ENCODE measurements at regions not wholly inside any gene's neighbourhood (a gene's known extent, or its start where the extent isn't known, plus 50 kb on each side); places are given as distances from the start of the nearest gene placed in this dataset.

GRCh38 chr14:100384819-100385813 is 62.0 kb downstream of the SLC25A47 start:
- TF ChIP-seq CTCF (IDR thresholded peaks at IDR 0.05) (peak; percentile 35 to 69 (median 45)), EP300 (IDR thresholded peaks at IDR 0.05) (no peak)

Data from tibial nerve (tissue), 4 donors.